HEK293 (cell line): ENCODE measurements at regions not wholly inside any gene's neighbourhood (a gene's known extent, or its start where the extent isn't known, plus 50 kb on each side); places are given as distances from the start of the nearest gene placed in this dataset.

Source experiments
- CTCF ChIA-PET: fragments of 350-600 bp; formaldehyde crosslinking; extraction: SDS; loops from one replicate; lab custom pipeline; 2021; ENCODE audit warnings: antibody characterized with exemption; lab: Yijun Ruan, JAX
- POLR2A ChIA-PET: fragments of 300-600 bp; formaldehyde crosslinking; extraction: SDS; loops from one replicate; lab custom pipeline; 2020; ENCODE audit warnings: antibody characterized with exemption, inconsistent platforms; lab: Yijun Ruan, JAX
- H3K27ac ChIP-seq: fragments of 200-500 bp; sonication (Bioruptor generic); 2 replicates; pipeline ENCODE4 v1.5.1; 2014; ENCODE audit warnings: low read depth, low read length, control low read depth, inconsistent platforms; ENCODE audit errors: extremely low read depth
- H3K36me3 ChIP-seq, 2 experiments: fragments of 200-500 bp in 1 of 2; sonication (Bioruptor generic) in 1 of 2; 1 replicate in 1 of 2; 2 replicates in 1 of 2; pipeline ENCODE4 v1.5.1; 2014 to 2017; ENCODE audit warnings: inconsistent platforms in 2 of 2, low read length in 2 of 2; ENCODE audit not compliant: control insufficient read depth in 2 of 2, insufficient read depth in 1 of 2
- H3K4me1 ChIP-seq: fragments of 200-500 bp; sonication (Bioruptor generic); 2 replicates; pipeline ENCODE4 v1.5.1; 2014; ENCODE audit warnings: mild to moderate bottlenecking, low read length, inconsistent platforms; ENCODE audit not compliant: control insufficient read depth, insufficient read depth
- H3K4me3 ChIP-seq: 2 replicates; pipeline ENCODE4 v1.5.1; 2011; ENCODE audit warnings: low read depth, mild to moderate bottlenecking, control low read depth, low read length, moderate library complexity
- H3K9me3 ChIP-seq: fragments of 200-500 bp; sonication (Bioruptor generic); 2 replicates; pipeline ENCODE4 v1.5.1; 2014; ENCODE audit warnings: low read depth, low read length, inconsistent platforms; ENCODE audit not compliant: control insufficient read depth, insufficient read depth
- GFI1B ChIP-seq: fragments of 450-650 bp; formaldehyde crosslinking; IDR thresholded peaks from 2 replicates; pipeline ENCODE4 v1.5.1; 2016; ENCODE audit warnings: missing biosample characterization, missing genetic modification characterization
- GLIS1 ChIP-seq: fragments of 450-650 bp; formaldehyde crosslinking; IDR thresholded peaks from 2 replicates; pipeline ENCODE4 v1.5.1; 2016; ENCODE audit warnings: missing biosample characterization, missing genetic modification characterization
- SP3 ChIP-seq: fragments of 450-650 bp; formaldehyde crosslinking; IDR thresholded peaks from 2 replicates; pipeline ENCODE4 v1.5.1; 2016; ENCODE audit warnings: missing biosample characterization, missing genetic modification characterization
- ZBTB20 ChIP-seq: fragments of 450-650 bp; formaldehyde crosslinking; IDR thresholded peaks from 2 replicates; pipeline ENCODE4 v1.5.1; 2016; ENCODE audit warnings: missing biosample characterization, missing genetic modification characterization
- ZBTB48 ChIP-seq: fragments of 450-650 bp; formaldehyde crosslinking; IDR thresholded peaks from 2 replicates; pipeline ENCODE4 v1.5.1; 2016; ENCODE audit warnings: missing biosample characterization, missing genetic modification characterization
- ZNF132 ChIP-seq: fragments of 450-650 bp; formaldehyde crosslinking; IDR thresholded peaks from 2 replicates; pipeline ENCODE4 v1.5.1; 2017; ENCODE audit warnings: missing biosample characterization, missing genetic modification characterization, borderline replicate concordance
- ZNF157 ChIP-seq: fragments of 450-650 bp; formaldehyde crosslinking; IDR thresholded peaks from 2 replicates; pipeline ENCODE4 v1.5.1; 2016; ENCODE audit warnings: missing biosample characterization, missing genetic modification characterization
- ZNF174 ChIP-seq: fragments of 450-650 bp; formaldehyde crosslinking; IDR thresholded peaks from 2 replicates; pipeline ENCODE4 v1.5.0; 2017; ENCODE audit warnings: missing biosample characterization, mild to moderate bottlenecking, missing genetic modification characterization
- ZNF2 ChIP-seq: fragments of 450-650 bp; formaldehyde crosslinking; IDR thresholded peaks from 2 replicates; pipeline ENCODE4 v1.5.1; 2016; ENCODE audit warnings: missing biosample characterization, missing genetic modification characterization
- ZNF266 ChIP-seq: fragments of 450-650 bp; formaldehyde crosslinking; IDR thresholded peaks from 2 replicates; pipeline ENCODE4 v1.5.1; 2016; ENCODE audit warnings: missing biosample characterization, missing genetic modification characterization, low read depth
- ZNF302 ChIP-seq: fragments of 450-650 bp; formaldehyde crosslinking; IDR thresholded peaks from 2 replicates; pipeline ENCODE4 v1.5.1; 2016; ENCODE audit warnings: missing biosample characterization, missing genetic modification characterization, low read depth
- ZNF394 ChIP-seq: fragments of 450-650 bp; formaldehyde crosslinking; IDR thresholded peaks from 2 replicates; pipeline ENCODE4 v1.5.1; 2016; ENCODE audit warnings: missing biosample characterization, missing genetic modification characterization, mild to moderate bottlenecking, moderate library complexity, borderline replicate concordance
- ZNF473 ChIP-seq: fragments of 450-650 bp; formaldehyde crosslinking; IDR thresholded peaks from 2 replicates; pipeline ENCODE4 v1.5.1; 2017; ENCODE audit warnings: missing biosample characterization, missing genetic modification characterization
- ZNF501 ChIP-seq: fragments of 450-650 bp; formaldehyde crosslinking; IDR thresholded peaks from 2 replicates; pipeline ENCODE4 v1.5.1; 2016; ENCODE audit warnings: missing biosample characterization, missing genetic modification characterization
- ZNF670 ChIP-seq: fragments of 450-650 bp; formaldehyde crosslinking; IDR thresholded peaks from 2 replicates; pipeline ENCODE4 v1.5.1; 2016; ENCODE audit warnings: missing biosample characterization, missing genetic modification characterization, low read depth
- ZNF701 ChIP-seq: fragments of 450-650 bp; formaldehyde crosslinking; IDR thresholded peaks from 2 replicates; pipeline ENCODE4 v1.5.1; 2016; ENCODE audit warnings: missing biosample characterization, missing genetic modification characterization
- ZSCAN16 ChIP-seq: fragments of 450-650 bp; formaldehyde crosslinking; IDR thresholded peaks from 2 replicates; pipeline ENCODE4 v1.5.1; 2016; ENCODE audit warnings: missing biosample characterization, missing genetic modification characterization
- TF ChIP-seq, protein P1 (sequence below): fragments of 450-650 bp; formaldehyde crosslinking; IDR thresholded peaks from 2 replicates; pipeline ENCODE4 v1.5.1; 2016; ENCODE audit warnings: missing biosample characterization, missing genetic modification characterization
- TF ChIP-seq, protein P2 (sequence below): fragments of 450-650 bp; formaldehyde crosslinking; IDR thresholded peaks from 2 replicates; pipeline ENCODE4 v1.5.1; 2016; ENCODE audit warnings: missing biosample characterization, missing genetic modification characterization
- TF ChIP-seq, protein P3 (sequence below): IDR thresholded peaks from 2 replicates; pipeline ENCODE4 v1.6.1; 2011; ENCODE audit warnings: mild to moderate bottlenecking, low read depth, low read length, borderline replicate concordance
- TF ChIP-seq, protein P4 (sequence below): fragments of 450-650 bp; formaldehyde crosslinking; IDR thresholded peaks from 2 replicates; pipeline ENCODE4 v1.5.1; 2016; ENCODE audit warnings: missing biosample characterization, missing genetic modification characterization
- TF ChIP-seq, protein P5 (sequence below): fragments of 450-650 bp; formaldehyde crosslinking; IDR thresholded peaks from 2 replicates; pipeline ENCODE4 v1.5.1; 2017; ENCODE audit warnings: missing biosample characterization, missing genetic modification characterization
- TF ChIP-seq, protein P6 (sequence below): fragments of 450-650 bp; formaldehyde crosslinking; IDR thresholded peaks from 2 replicates; pipeline ENCODE4 v1.5.1; 2016; ENCODE audit warnings: missing biosample characterization, missing genetic modification characterization, borderline replicate concordance

DNA sequence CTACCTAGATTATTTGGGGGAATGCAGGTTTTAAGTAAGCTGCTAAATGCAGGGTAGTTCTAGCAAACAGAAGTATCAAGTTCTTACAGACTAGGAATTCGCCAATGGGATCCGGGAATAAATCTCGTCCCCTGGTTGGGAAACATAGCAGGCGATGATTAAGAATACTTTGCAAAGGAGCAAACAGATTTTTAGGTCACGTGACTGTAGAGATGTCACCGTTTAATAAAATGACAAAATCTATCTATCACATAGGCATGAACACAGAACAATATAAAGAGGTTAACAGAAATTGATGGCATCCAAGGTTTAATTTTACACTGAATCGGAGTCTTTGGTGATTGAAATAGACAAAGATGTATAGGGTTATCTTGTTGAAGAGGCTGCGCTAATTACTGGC is 664.1 kb downstream of the BCL11A start (continued):
- TF ChIP-seq, protein P1, sequence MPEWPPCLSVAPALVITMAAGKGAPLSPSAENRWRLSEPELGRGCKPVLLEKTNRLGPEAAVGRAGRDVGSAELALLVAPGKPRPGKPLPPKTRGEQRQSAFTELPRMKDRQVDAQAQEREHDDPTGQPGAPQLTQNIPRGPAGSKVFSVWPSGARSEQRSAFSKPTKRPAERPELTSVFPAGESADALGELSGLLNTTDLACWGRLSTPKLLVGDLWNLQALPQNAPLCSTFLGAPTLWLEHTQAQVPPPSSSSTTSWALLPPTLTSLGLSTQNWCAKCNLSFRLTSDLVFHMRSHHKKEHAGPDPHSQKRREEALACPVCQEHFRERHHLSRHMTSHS (tag by site-specific recombination), result no peak
- TF ChIP-seq, protein P2, sequence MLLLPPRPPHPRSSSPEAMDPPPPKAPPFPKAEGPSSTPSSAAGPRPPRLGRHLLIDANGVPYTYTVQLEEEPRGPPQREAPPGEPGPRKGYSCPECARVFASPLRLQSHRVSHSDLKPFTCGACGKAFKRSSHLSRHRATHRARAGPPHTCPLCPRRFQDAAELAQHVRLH (tag by site-specific recombination), result no peak
- TF ChIP-seq SP3 (tag by site-specific recombination), result no peak
- TF ChIP-seq ZNF501 (tag by site-specific recombination), result no peak
- TF ChIP-seq ZNF174 (tag by site-specific recombination), result no peak
- TF ChIP-seq ZBTB48 (tag by site-specific recombination), result no peak
- no peak for TF ChIP-seq ZNF670 (tag by site-specific recombination)

DNA sequence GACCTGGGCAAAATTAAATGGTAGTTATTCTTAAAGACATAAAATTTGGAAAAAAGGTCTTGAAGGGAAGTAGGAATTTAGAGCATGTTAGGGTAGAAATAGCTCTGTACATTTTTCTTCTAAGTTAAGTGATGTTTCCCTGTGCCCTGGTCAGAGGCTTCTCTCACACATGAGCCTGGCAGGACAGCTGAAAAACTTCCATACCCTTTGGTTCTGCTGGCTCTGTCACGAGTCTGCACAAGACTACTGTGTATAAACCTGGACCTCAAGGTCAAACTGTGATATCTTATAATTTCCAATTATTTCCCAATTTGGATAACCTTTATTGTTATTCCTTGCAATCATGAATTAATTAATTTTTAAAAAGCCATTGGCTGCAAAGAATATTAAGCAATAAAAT is 664.7 kb downstream of the BCL11A start:
- CTCF ChIA-PET, result no interaction called here
- Histone ChIP-seq H3K27ac (no peak overlapping the region), H3K9me3 (no peaks in the 10 kb centered on the region), H3K4me1 (no peaks in the 10 kb centered on the region)
- TF ChIP-seq GLIS1 (tag by site-specific recombination), result no peak
- TF ChIP-seq ZNF701 (tag by site-specific recombination), result no peak
- no peak for TF ChIP-seq ZNF157 (tag by site-specific recombination)
- no peak for TF ChIP-seq ZNF266 (tag by site-specific recombination)
- TF ChIP-seq, all 188 proteins: peak for 0
- Histone ChIP-seq H3K36me3 (no peaks in the 10 kb centered on the region), H3K4me3 (no peak overlapping the region)
- POLR2A ChIA-PET, result no interaction called here

DNA sequence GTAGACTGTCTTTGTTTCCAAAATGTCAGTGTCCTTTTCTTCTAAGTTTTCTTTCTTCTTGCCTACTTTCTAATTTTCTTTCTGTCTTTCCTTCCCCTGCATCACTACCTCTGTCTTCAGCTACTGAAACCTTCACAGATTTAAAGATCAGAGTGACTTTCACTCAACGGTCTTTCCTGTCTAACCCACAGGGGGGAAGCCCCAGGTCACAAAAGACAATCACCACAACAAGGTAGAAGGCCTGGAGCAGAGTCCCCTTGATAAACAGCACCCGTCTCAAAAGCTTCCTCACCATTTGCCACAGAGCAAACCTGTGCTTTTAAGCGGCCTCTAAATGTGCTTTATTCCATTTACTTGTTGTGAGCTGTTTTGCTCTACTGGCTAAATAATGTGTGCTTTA is 665.4 kb downstream of the BCL11A start:
- TF ChIP-seq ZNF394 (no peak), GFI1B (tag by site-specific recombination) (no peak), ZNF302 (tag by site-specific recombination) (no peak), ZSCAN16 (no peak), ZNF132 (tag by site-specific recombination) (no peak), ZBTB20 (tag by site-specific recombination) (no peak), ZNF2 (no peak), ZNF473 (tag by site-specific recombination) (no peak)
- TF ChIP-seq, protein P3, sequence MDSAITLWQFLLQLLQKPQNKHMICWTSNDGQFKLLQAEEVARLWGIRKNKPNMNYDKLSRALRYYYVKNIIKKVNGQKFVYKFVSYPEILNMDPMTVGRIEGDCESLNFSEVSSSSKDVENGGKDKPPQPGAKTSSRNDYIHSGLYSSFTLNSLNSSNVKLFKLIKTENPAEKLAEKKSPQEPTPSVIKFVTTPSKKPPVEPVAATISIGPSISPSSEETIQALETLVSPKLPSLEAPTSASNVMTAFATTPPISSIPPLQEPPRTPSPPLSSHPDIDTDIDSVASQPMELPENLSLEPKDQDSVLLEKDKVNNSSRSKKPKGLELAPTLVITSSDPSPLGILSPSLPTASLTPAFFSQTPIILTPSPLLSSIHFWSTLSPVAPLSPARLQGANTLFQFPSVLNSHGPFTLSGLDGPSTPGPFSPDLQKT, result no peak
- TF ChIP-seq, protein P4, sequence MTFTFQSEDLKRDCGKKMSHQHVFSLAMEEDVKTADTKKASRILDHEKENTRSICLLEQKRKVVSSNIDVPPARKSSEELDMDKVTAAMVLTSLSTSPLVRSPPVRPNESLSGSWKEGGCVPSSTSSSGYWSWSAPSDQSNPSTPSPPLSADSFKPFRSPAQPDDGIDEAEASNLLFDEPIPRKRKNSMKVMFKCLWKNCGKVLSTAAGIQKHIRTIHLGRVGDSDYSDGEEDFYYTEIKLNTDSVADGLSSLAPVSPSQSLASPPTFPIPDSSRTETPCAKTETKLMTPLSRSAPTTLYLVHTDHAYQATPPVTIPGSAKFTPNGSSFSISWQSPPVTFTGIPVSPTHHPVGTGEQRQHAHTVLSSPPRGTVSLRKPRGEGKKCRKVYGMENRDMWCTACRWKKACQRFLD, result no peak
- TF ChIP-seq, protein P5, sequence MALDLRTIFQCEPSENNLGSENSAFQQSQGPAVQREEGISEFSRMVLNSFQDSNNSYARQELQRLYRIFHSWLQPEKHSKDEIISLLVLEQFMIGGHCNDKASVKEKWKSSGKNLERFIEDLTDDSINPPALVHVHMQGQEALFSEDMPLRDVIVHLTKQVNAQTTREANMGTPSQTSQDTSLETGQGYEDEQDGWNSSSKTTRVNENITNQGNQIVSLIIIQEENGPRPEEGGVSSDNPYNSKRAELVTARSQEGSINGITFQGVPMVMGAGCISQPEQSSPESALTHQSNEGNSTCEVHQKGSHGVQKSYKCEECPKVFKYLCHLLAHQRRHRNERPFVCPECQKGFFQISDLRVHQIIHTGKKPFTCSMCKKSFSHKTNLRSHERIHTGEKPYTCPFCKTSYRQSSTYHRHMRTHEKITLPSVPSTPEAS, result no peak
- TF ChIP-seq, protein P6, sequence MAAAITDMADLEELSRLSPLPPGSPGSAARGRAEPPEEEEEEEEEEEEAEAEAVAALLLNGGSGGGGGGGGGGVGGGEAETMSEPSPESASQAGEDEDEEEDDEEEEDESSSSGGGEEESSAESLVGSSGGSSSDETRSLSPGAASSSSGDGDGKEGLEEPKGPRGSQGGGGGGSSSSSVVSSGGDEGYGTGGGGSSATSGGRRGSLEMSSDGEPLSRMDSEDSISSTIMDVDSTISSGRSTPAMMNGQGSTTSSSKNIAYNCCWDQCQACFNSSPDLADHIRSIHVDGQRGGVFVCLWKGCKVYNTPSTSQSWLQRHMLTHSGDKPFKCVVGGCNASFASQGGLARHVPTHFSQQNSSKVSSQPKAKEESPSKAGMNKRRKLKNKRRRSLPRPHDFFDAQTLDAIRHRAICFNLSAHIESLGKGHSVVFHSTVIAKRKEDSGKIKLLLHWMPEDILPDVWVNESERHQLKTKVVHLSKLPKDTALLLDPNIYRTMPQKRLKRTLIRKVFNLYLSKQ (tag by site-specific recombination), result no peak
- Histone ChIP-seq H3K27ac (no peak overlapping the region), H3K4me3 (no peak overlapping the region), H3K9me3 (no peaks in the 10 kb centered on the region), H3K4me1 (no peaks in the 10 kb centered on the region), H3K36me3 (no peaks in the 10 kb centered on the region)
- CTCF ChIA-PET, result interaction anchor here (0.5 to 0.6 kb wide), 2 partner anchors 139 to 609 kb away, joined by 3 read pairs; no protein-coding TSS in a partner anchor
- POLR2A ChIA-PET, result interaction anchor here (0.6 kb wide), 1 partner anchor 54 kb away, joined by 4 read pairs; no protein-coding TSS in a partner anchor
